ENCODE measurements at regions not wholly inside any gene's neighbourhood (a gene's known extent, or its start where the extent isn't known, plus 50 kb on each side); places are given as distances from the start of the nearest gene placed in this dataset.

DNA sequence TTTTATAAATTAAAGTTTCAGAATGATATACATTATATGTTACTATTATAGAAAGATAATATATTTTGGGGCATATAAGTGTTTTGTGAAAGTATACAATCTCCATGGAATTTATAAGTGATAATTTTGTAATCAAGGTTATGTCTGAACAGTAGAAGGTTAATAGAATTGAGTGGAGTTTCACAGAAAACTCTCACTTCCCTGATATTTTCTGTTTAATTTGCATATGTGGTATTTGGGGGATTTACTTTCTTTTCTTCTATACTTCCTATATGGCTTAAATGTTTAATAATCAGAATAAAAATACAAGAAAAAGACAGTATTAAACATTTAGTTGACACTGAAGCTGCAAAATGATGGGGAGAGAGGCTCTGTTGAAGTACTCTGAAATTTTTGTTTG is 848.5 kb downstream of the DACH1 start:
- DNase-seq (ENCODE audit: low read depth, low spot score) (no peak), FAIRE-seq (no peak)
- no peak overlapping the region for H2AFZ ChIP-seq (ENCODE audit: control insufficient read depth, low read length)
- no peak overlapping the region for H3K4me3 ChIP-seq (ENCODE audit: control insufficient read depth in 2 of 3, extremely low read depth in 1 of 3, insufficient read depth in 2 of 3, low read depth in 1 of 3, low read length in 3 of 3)
- H3K9me3 ChIP-seq (ENCODE audit: control insufficient read depth, low read depth, low read length), result no peaks in the 10 kb centered on the region
- H3K4me2 ChIP-seq (ENCODE audit: control insufficient read depth, extremely low read depth, insufficient read depth, low read depth, low read length), result no peak overlapping the region
- H3K36me3 ChIP-seq (ENCODE audit: control insufficient read depth in 2 of 2, extremely low read depth in 1 of 2, insufficient read depth in 2 of 2, low read length in 2 of 2), result no peaks in the 10 kb centered on the region
- no peak overlapping the region for H3K27ac ChIP-seq (ENCODE audit: control insufficient read depth, insufficient read depth, low read length)
- H3K9me1 ChIP-seq (ENCODE audit: control insufficient read depth, extremely low read depth, insufficient read depth, low read length), result no peaks in the 10 kb centered on the region
- H4K20me1 ChIP-seq (ENCODE audit: control insufficient read depth, extremely low read depth, insufficient read depth, low read length), result no peaks in the 10 kb centered on the region
- H3K79me2 ChIP-seq (ENCODE audit: control insufficient read depth, insufficient read depth, low read length), result no peaks in the 10 kb centered on the region
- dilution Hi-C loops (cut with MboI; ENCODE audit: extremely low pct_ligation_motif_present, low sequenced_read_pairs), result no loop called here
- no peak for TF ChIP-seq CTCF (optimal IDR thresholded peaks at IDR 0.05 in 1 of 3, IDR thresholded peaks at IDR 0.05 in 1 of 3, conservative IDR thresholded peaks at IDR 0.05 in 1 of 3; ENCODE audit: extremely low read depth in 1 of 3, insufficient read depth in 2 of 3, low read length in 3 of 3)
- no peak for TF ChIP-seq EZH2 (IDR thresholded peaks at IDR 0.05; ENCODE audit: low read length)
- no peaks in the 10 kb centered on the region for H3K4me1 ChIP-seq (ENCODE audit: control insufficient read depth, extremely low read depth, insufficient read depth, low read length)
- no peak overlapping the region for H3K9ac ChIP-seq (ENCODE audit: control insufficient read depth, extremely low read depth, insufficient read depth, low read length)
- H3K27me3 ChIP-seq (ENCODE audit: control insufficient read depth, extremely low read depth, insufficient read depth, low read length), result no peaks in the 10 kb centered on the region

GRCh38 chr13:71017607-71018006 is 849.4 kb downstream of the DACH1 start:
- H3K9me1 ChIP-seq (ENCODE audit: control insufficient read depth, extremely low read depth, insufficient read depth, low read length), result no peaks in the 10 kb centered on the region
- H3K4me1 ChIP-seq (ENCODE audit: control insufficient read depth, extremely low read depth, insufficient read depth, low read length), result no peaks in the 10 kb centered on the region
- dilution Hi-C loops (cut with MboI; ENCODE audit: extremely low pct_ligation_motif_present, low sequenced_read_pairs), result no loop called here
- H3K4me3 ChIP-seq (ENCODE audit: control insufficient read depth in 2 of 3, extremely low read depth in 1 of 3, insufficient read depth in 2 of 3, low read depth in 1 of 3, low read length in 3 of 3), result no peak overlapping the region
- no peaks in the 10 kb centered on the region for H3K9me3 ChIP-seq (ENCODE audit: control insufficient read depth, low read depth, low read length)
- no peaks in the 10 kb centered on the region for H4K20me1 ChIP-seq (ENCODE audit: control insufficient read depth, extremely low read depth, insufficient read depth, low read length)
- no peak overlapping the region for H2AFZ ChIP-seq (ENCODE audit: control insufficient read depth, low read length)
- no peak for FAIRE-seq
- H3K36me3 ChIP-seq (ENCODE audit: control insufficient read depth in 2 of 2, extremely low read depth in 1 of 2, insufficient read depth in 2 of 2, low read length in 2 of 2), result no peaks in the 10 kb centered on the region
- no peaks in the 10 kb centered on the region for H3K79me2 ChIP-seq (ENCODE audit: control insufficient read depth, insufficient read depth, low read length)
- no peak overlapping the region for H3K4me2 ChIP-seq (ENCODE audit: control insufficient read depth, extremely low read depth, insufficient read depth, low read depth, low read length)
- no peak for DNase-seq (ENCODE audit: low read depth, low spot score)
- H3K27ac ChIP-seq (ENCODE audit: control insufficient read depth, insufficient read depth, low read length), result no peak overlapping the region
- no peaks in the 10 kb centered on the region for H3K27me3 ChIP-seq (ENCODE audit: control insufficient read depth, extremely low read depth, insufficient read depth, low read length)
- H3K9ac ChIP-seq (ENCODE audit: control insufficient read depth, extremely low read depth, insufficient read depth, low read length), result no peak overlapping the region
- TF ChIP-seq CTCF (optimal IDR thresholded peaks at IDR 0.05 in 1 of 3, IDR thresholded peaks at IDR 0.05 in 1 of 3, conservative IDR thresholded peaks at IDR 0.05 in 1 of 3; ENCODE audit: extremely low read depth in 1 of 3, insufficient read depth in 2 of 3, low read length in 3 of 3) (no peak), EZH2 (IDR thresholded peaks at IDR 0.05; ENCODE audit: low read length) (no peak)
